ENCODE measurements at regions not wholly inside any gene's neighbourhood (a gene's known extent, or its start where the extent isn't known, plus 50 kb on each side); places are given as distances from the start of the nearest gene placed in this dataset.

- H3K9me3 ChIP-seq (ENCODE audit: control insufficient read depth, low read length), result no peaks in the 10 kb centered on the region
- H3K4me3 ChIP-seq (ENCODE audit: low read length), result no peak overlapping the region
- no peaks in the 10 kb centered on the region for H3K27me3 ChIP-seq (ENCODE audit: control insufficient read depth, insufficient read depth, low read length)
- no peak overlapping the region for H3K9ac ChIP-seq (ENCODE audit: low read length)
- H3K4me1 ChIP-seq (ENCODE audit: control insufficient read depth, insufficient read depth, low read length), result peaks cover 5% of the 10 kb centered on the region
- no peaks in the 10 kb centered on the region for H3K36me3 ChIP-seq (ENCODE audit: control insufficient read depth, insufficient read depth, low read length)
Observed at GRCh38 chr15:66641485-66642315, 60.3 kb upstream of the SMAD6 start.

GRCh38 chr15:66642514-66642913 lies 59.5 kb upstream of the SMAD6 start:
- H3K4me3 ChIP-seq (ENCODE audit: low read length), result no peak overlapping the region
- no peaks in the 10 kb centered on the region for H3K9me3 ChIP-seq (ENCODE audit: control insufficient read depth, low read length)
- H3K27me3 ChIP-seq (ENCODE audit: control insufficient read depth, insufficient read depth, low read length), result no peaks in the 10 kb centered on the region
- H3K4me1 ChIP-seq (ENCODE audit: control insufficient read depth, insufficient read depth, low read length), result peaks cover 10% of the 10 kb centered on the region
- H3K36me3 ChIP-seq (ENCODE audit: control insufficient read depth, insufficient read depth, low read length), result no peaks in the 10 kb centered on the region
- no peak overlapping the region for H3K9ac ChIP-seq (ENCODE audit: low read length)

DNA sequence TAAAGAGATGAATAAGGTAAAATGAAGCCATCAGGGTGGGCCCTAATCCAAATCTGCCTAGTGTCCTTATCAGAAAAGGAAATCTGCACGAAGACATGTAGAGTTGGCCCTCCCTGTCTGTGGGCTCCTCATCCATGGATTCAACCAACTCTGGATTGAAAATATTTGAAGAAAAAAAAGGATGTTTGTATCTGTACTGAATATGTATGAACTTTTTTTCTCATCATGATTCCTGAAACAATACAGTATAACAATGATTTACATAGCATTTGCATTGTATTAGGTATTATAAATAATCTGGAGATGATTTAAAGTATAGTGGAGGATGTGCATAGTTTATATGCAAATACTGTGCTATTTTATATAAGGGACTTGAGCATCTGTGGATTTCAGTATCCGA lies 59.0 kb upstream of the SMAD6 start:
- Histone ChIP-seq H3K4me3 (ENCODE audit: low read length) (no peak overlapping the region), H3K9ac (ENCODE audit: low read length) (no peak overlapping the region), H3K4me1 (ENCODE audit: control insufficient read depth, insufficient read depth, low read length) (peaks cover 10% of the 10 kb centered on the region), H3K36me3 (ENCODE audit: control insufficient read depth, insufficient read depth, low read length) (no peaks in the 10 kb centered on the region), H3K27me3 (ENCODE audit: control insufficient read depth, insufficient read depth, low read length) (no peaks in the 10 kb centered on the region), H3K9me3 (ENCODE audit: control insufficient read depth, low read length) (no peaks in the 10 kb centered on the region)

DNA sequence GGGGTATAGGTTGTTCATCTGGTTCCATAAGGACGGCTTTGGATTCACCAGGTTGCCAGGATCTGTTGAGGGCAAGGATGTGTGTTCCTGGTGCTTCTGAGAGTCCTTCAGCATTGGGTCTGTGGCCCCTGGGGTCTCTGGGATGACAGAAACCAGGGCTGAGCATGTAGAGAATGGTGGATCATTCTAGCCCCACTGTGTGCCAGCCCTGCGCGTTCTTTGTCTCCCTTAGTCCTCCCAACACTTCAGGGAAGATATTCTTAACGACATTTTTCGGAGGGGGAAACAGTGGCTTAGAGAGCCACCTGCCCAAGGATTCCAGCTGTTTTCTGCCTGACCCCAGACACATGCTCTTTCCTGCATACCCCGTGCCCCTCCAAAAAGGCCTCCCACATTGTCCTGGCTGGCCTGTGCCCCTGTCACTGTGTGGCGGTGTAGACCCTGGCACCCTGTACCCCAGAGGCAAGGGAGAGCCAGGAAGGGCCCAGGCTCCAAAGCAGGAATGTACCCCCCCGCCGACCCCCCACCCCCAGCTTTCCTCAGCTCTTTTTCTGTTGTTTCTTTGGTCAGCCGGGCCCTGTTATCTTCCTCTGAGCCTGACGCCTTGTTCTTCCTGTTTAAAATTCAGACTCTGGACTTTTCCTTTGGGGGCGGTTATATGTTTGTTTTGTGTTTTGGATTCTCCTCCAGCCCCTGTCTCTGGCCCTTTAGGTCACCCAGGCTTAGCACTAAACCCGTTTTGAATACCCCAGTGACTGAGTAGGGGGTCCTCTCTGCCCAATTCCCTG lies 57.8 kb upstream of the SMAD6 start:
- H3K4me3 ChIP-seq (ENCODE audit: low read length), result no peak overlapping the region
- H3K4me1 ChIP-seq (ENCODE audit: control insufficient read depth, insufficient read depth, low read length), result peaks cover 10% of the 10 kb centered on the region
- no peaks in the 10 kb centered on the region for H3K27me3 ChIP-seq (ENCODE audit: control insufficient read depth, insufficient read depth, low read length)
- H3K9me3 ChIP-seq (ENCODE audit: control insufficient read depth, low read length), result no peaks in the 10 kb centered on the region
- no peaks in the 10 kb centered on the region for H3K36me3 ChIP-seq (ENCODE audit: control insufficient read depth, insufficient read depth, low read length)
- H3K9ac ChIP-seq (ENCODE audit: low read length), result no peak overlapping the region

DNA sequence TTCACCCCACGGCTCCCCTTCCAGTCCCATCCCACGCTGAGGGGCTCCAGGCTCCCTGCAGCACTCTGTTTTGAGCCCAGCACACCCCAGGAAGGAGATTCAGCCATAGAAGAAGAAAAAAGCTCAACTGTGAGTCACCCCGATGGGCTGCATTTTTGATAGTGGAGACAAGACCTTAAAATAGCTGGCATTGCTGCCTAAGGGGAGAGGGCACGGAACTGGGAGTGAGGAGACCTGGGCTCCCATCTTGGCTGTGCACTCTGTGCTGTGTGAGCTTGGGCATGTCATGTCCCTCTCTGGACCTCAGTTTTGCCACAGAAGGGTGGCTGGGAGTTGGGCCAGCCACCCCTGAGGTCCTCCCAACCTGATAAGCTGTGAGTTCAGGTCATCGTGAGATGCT lies 57.2 kb upstream of the SMAD6 start:
- Histone ChIP-seq H3K4me1 (ENCODE audit: control insufficient read depth, insufficient read depth, low read length) (peaks cover 10% of the 10 kb centered on the region), H3K27me3 (ENCODE audit: control insufficient read depth, insufficient read depth, low read length) (no peaks in the 10 kb centered on the region), H3K9ac (ENCODE audit: low read length) (no peak overlapping the region)

DNA sequence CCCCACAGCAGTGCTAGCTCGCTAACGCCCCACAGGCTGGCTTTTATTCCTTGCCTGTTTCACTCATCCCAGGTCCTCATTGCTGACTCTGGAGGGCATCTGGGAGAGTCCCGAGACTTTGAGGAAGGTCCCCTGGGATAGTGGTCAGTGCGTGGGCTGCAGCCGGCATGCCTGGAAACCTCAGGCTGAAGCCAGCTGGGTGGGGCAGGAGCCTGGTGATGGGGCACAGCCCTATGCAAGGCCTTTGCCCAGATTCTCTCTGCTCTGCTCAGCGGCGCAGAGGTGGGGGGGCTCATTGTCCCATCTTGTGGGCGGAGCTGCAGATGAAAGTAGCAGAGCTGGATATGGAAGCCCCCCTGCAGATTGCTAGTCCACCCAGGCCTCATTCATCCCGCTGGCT lies 55.7 kb upstream of the SMAD6 start:
- Histone ChIP-seq H3K4me3 (ENCODE audit: low read length) (no peak overlapping the region), H3K36me3 (ENCODE audit: control insufficient read depth, insufficient read depth, low read length) (no peaks in the 10 kb centered on the region), H3K9ac (ENCODE audit: low read length) (no peak overlapping the region), H3K9me3 (ENCODE audit: control insufficient read depth, low read length) (no peaks in the 10 kb centered on the region), H3K27me3 (ENCODE audit: control insufficient read depth, insufficient read depth, low read length) (no peaks in the 10 kb centered on the region), H3K4me1 (ENCODE audit: control insufficient read depth, insufficient read depth, low read length) (peaks cover 10% of the 10 kb centered on the region)

More for the DNA sequence above, 57.2 kb upstream of the SMAD6 start:
- no peaks in the 10 kb centered on the region for H3K9me3 ChIP-seq (ENCODE audit: control insufficient read depth, low read length)
- no peaks in the 10 kb centered on the region for H3K36me3 ChIP-seq (ENCODE audit: control insufficient read depth, insufficient read depth, low read length)
- no peak overlapping the region for H3K4me3 ChIP-seq (ENCODE audit: low read length)

GRCh38 chr15:66646799-66647198 lies 55.2 kb upstream of the SMAD6 start:
- no peaks in the 10 kb centered on the region for H3K27me3 ChIP-seq (ENCODE audit: control insufficient read depth, insufficient read depth, low read length)
- no peaks in the 10 kb centered on the region for H3K9me3 ChIP-seq (ENCODE audit: control insufficient read depth, low read length)
- H3K4me3 ChIP-seq (ENCODE audit: low read length), result no peak overlapping the region
- peaks cover 10% of the 10 kb centered on the region for H3K4me1 ChIP-seq (ENCODE audit: control insufficient read depth, insufficient read depth, low read length)
- H3K9ac ChIP-seq (ENCODE audit: low read length), result no peak overlapping the region
- no peaks in the 10 kb centered on the region for H3K36me3 ChIP-seq (ENCODE audit: control insufficient read depth, insufficient read depth, low read length)

DNA sequence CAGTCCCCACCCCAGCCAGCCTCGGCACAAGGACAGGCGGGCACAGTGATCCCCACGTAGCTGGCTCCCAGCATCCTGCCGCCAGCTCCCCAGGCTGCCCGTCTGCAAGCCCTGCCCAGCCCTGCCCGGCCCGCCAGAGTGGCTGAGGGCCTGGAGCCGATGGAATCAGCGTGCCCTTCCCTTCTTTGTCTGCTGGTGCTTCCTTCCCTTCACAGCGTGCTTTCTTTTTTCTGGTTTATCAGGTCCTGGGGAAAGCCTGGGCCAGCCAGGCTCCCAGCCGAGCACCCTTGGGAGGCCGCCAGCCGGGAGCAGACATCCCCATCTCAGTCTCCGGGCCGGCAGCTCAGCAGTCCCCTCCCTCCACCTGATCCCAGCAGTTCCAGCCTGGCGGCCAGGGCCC lies 54.7 kb upstream of the SMAD6 start:
- Histone ChIP-seq H3K9me3 (ENCODE audit: control insufficient read depth, low read length) (no peaks in the 10 kb centered on the region), H3K36me3 (ENCODE audit: control insufficient read depth, insufficient read depth, low read length) (no peaks in the 10 kb centered on the region), H3K9ac (ENCODE audit: low read length) (no peak overlapping the region), H3K4me3 (ENCODE audit: low read length) (no peak overlapping the region), H3K4me1 (ENCODE audit: control insufficient read depth, insufficient read depth, low read length) (peaks cover 15% of the 10 kb centered on the region), H3K27me3 (ENCODE audit: control insufficient read depth, insufficient read depth, low read length) (no peaks in the 10 kb centered on the region)

GRCh38 chr15:66648588-66648987 lies 53.4 kb upstream of the SMAD6 start:
- Histone ChIP-seq H3K4me1 (ENCODE audit: control insufficient read depth, insufficient read depth, low read length) (peaks cover 15% of the 10 kb centered on the region), H3K9me3 (ENCODE audit: control insufficient read depth, low read length) (no peaks in the 10 kb centered on the region), H3K4me3 (ENCODE audit: low read length) (no peak overlapping the region), H3K9ac (ENCODE audit: low read length) (no peak overlapping the region), H3K36me3 (ENCODE audit: control insufficient read depth, insufficient read depth, low read length) (no peaks in the 10 kb centered on the region), H3K27me3 (ENCODE audit: control insufficient read depth, insufficient read depth, low read length) (no peaks in the 10 kb centered on the region)

- Histone ChIP-seq H3K4me1 (ENCODE audit: control insufficient read depth, insufficient read depth, low read length) (peaks cover 17% of the 10 kb centered on the region), H3K36me3 (ENCODE audit: control insufficient read depth, insufficient read depth, low read length) (no peaks in the 10 kb centered on the region), H3K9ac (ENCODE audit: low read length) (no peak overlapping the region), H3K27me3 (ENCODE audit: control insufficient read depth, insufficient read depth, low read length) (no peaks in the 10 kb centered on the region), H3K9me3 (ENCODE audit: control insufficient read depth, low read length) (no peaks in the 10 kb centered on the region), H3K4me3 (ENCODE audit: low read length) (no peak overlapping the region)
Observed at GRCh38 chr15:66649235-66649984, 52.6 kb upstream of the SMAD6 start.

DNA sequence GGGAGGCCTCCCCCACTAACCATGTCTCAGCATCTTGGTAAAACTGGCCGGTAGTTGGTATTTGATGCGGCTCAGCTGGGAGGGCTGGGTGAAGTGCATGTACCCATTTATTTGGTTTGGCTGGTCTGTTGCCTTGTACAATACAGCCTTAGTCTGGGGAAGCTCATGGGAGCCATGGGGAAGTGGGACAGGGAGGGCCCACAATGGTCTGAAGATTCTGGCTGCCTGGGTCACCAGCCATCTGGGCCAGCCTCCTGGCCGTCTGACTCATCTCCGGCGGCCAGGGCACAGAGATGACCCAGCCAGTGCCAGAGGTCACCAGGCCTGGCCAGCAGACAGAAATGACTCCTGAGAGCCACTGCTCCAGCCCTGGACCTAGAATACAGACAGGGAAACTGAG lies 51.6 kb upstream of the SMAD6 start:
- no peaks in the 10 kb centered on the region for H3K9me3 ChIP-seq (ENCODE audit: control insufficient read depth, low read length)
- H3K27me3 ChIP-seq (ENCODE audit: control insufficient read depth, insufficient read depth, low read length), result no peaks in the 10 kb centered on the region
- H3K9ac ChIP-seq (ENCODE audit: low read length), result no peak overlapping the region
- H3K4me1 ChIP-seq (ENCODE audit: control insufficient read depth, insufficient read depth, low read length), result peaks cover 20% of the 10 kb centered on the region
- no peak overlapping the region for H3K4me3 ChIP-seq (ENCODE audit: low read length)
- no peaks in the 10 kb centered on the region for H3K36me3 ChIP-seq (ENCODE audit: control insufficient read depth, insufficient read depth, low read length)

- Histone ChIP-seq H3K4me1 (ENCODE audit: control insufficient read depth, insufficient read depth, low read length) (peaks cover 20% of the 10 kb centered on the region), H3K4me3 (ENCODE audit: low read length) (no peak overlapping the region), H3K9me3 (ENCODE audit: control insufficient read depth, low read length) (no peaks in the 10 kb centered on the region), H3K9ac (ENCODE audit: low read length) (no peak overlapping the region), H3K27me3 (ENCODE audit: control insufficient read depth, insufficient read depth, low read length) (no peaks in the 10 kb centered on the region), H3K36me3 (ENCODE audit: control insufficient read depth, insufficient read depth, low read length) (no peaks in the 10 kb centered on the region)
Observed at GRCh38 chr15:66651198-66651597, 50.8 kb upstream of the SMAD6 start.
